Epidermal melanocyte (primary cell): ENCODE measurements at regions not wholly inside any gene's neighbourhood (a gene's known extent, or its start where the extent isn't known, plus 50 kb on each side); places are given as distances from the start of the nearest gene placed in this dataset.

ENCODE experiments used
- DNase-seq: peaks from one replicate; pipeline ENCODE4 v3.0.0; 2011; ENCODE audit warnings: low spot score; ENCODE audit not compliant: insufficient read length

- DNase-seq, result no peak
These were observed 49.7 kb downstream of the GLI2 start for GRCh38 chr2:120785228-120785966.

DNA sequence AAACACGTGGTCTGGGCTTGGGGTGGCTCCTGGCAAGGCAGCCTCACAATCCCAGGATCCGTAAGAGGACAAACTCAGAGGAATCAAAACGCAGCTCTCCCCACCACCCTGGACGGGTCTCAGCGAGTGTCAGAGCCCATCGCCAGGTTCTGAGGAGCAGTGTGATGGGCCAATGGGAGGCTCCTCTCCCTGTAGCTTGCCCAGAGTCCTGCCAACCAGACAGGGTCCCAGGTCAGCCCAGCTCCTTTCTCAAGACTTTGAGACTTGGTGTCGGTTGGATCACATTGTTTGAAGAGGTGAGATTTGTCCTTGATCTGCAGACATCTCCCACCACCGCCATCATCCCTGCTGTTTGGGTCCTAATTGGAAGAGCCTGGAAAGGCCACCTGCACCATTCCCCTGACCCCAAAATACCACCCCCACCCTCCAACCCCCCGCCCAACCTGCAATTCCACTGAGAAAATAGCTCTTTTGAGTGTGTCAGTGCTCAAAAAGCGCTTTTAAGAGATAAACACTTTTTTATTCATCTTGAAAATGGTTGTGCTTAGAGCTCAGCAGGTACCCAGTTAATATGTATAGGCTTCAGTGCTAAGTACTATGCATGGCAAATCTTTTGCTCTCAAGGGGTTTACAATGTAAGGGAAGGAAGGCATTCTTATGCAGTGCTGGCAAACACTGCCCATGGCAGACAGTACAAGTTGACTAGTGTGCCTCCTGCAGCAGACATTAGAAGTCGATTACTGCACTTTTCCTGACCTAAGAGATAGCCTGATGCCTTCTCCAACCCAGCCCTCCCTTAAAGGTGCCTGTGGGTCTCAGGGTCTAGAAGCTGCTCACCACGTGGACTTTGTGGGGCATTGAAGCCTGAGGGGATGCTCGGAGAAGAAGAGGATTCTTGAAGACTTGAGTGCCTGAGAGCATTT is 50.6 kb downstream of the GLI2 start:
- DNase-seq, result no peak

- DNase-seq, result no peak
These were observed 51.6 kb downstream of the GLI2 start for GRCh38 chr2:120787111-120787821.

GRCh38 chr2:120787822-120788700 is 52.4 kb downstream of the GLI2 start:
- DNase-seq, result no peak

- no peak for DNase-seq
These were observed 55.7 kb downstream of the GLI2 start for GRCh38 chr2:120791243-120791961.

DNA sequence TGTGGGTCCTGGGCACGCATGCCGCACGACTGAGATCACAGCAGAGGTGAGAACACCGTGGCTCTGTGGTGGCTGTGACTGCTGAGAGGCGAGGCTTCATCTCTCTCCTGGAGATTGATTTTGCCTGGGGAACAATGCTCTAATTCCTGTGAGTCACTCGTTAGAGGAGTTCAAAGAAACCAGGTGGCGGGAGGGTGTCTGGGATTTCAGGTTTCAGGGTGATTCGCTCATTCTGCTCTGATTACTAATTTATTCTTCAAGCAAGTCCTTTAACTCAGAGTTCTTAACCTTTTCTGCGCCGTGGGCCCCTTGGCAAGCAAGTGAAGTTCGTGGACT is 56.3 kb downstream of the GLI2 start:
- no peak for DNase-seq

- DNase-seq, result no peak
These were observed 58.2 kb downstream of the GLI2 start for GRCh38 chr2:120793682-120794403.

DNA sequence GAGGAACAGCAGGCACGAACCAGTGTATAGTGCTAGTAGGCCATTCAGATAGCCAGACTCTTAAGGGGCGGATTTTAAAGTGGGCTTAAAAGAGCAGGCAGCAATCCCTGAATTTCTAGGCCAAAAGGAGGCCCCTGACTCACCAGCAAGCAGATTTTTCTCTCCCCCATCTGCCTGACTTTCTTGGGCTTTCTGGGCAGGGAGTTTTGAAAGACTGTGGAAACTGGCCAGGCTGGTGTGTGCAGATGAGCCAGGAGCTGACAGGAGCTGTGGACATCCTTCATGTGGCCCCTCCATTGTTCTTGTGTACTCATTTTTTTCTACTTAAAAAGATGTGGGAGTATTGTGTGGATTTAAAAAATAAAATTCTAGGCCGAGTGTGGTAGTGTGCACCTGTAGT is 59.0 kb downstream of the GLI2 start:
- no peak for DNase-seq

GRCh38 chr2:120796094-120796493 is 60.4 kb downstream of the GLI2 start:
- no peak for DNase-seq

- no peak for DNase-seq
These were observed 62.0 kb downstream of the GLI2 start for GRCh38 chr2:120797421-120798221.

- DNase-seq, result no peak
These were observed 63.0 kb downstream of the GLI2 start for GRCh38 chr2:120798567-120799247.

- DNase-seq, result no peak
These were observed 66.5 kb downstream of the GLI2 start for GRCh38 chr2:120802158-120802557.

- DNase-seq, result no peak
These were observed 67.3 kb downstream of the GLI2 start for GRCh38 chr2:120802867-120803484.

DNA sequence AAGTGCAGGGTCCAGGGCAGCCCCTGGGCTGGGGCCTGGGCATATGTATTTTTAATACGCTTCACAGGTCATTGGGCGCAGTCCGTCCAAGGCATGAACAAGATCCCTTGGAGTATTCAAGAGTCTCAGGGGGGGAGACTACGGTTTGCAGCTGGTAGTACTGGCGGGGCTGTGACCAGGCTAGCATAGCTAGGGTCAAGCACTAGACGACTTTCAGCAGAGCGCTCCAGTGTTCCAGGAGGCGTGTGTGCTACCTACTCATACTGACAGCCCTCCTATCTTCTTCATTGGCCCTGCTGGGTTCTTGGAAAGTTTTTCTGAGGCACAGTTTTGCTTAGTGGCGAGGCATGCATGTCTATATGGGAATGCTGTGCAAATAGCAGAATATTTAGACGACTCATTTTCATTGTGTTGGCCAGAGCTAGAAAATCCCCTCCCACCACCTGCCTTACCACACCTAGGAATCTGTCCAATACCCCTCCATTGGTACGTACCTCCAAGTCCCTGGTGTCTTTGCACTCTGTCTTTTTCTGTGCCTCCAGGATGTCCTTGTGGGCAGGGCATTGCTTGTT is 68.2 kb downstream of the GLI2 start:
- DNase-seq, result no peak

GRCh38 chr2:120804459-120804858 is 68.8 kb downstream of the GLI2 start:
- no peak for DNase-seq

- no peak for DNase-seq
These were observed 69.3 kb downstream of the GLI2 start for GRCh38 chr2:120805011-120805410.

DNA sequence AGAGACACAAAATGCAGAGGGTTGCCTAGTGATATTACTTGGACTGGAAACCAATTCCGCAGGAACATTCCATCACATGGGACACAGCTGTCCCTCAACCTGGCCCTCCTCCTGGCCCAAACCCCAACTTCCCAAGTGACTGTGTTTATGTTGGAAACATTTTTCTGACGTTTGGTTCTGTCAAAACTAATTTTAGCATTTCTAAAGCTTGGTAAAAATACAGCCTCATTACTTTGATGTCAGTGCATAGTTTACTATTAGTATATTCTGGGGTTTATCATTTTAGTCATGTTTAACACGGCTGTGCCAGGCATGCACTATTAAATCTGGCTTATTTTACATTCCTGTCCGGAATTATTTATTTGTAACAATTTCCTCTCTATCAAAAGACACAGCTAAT is 69.9 kb downstream of the GLI2 start:
- no peak for DNase-seq

GRCh38 chr2:120807751-120808150 is 72.1 kb downstream of the GLI2 start:
- DNase-seq, result no peak
